CD14-positive monocyte (primary cell): ENCODE measurements at regions not wholly inside any gene's neighbourhood (a gene's known extent, or its start where the extent isn't known, plus 50 kb on each side); places are given as distances from the start of the nearest gene placed in this dataset.

Experiments
- DNase-seq, 3 donors: peaks; one replicate each; pipeline ENCODE4 v3.0.0-alpha.2; 2011 to 2022
- H2AFZ ChIP-seq: 2 replicates; pipeline ENCODE4 v1.6.0; 2012; ENCODE audit warnings: mild to moderate bottlenecking, low read depth, low read length, inconsistent platforms; ENCODE audit not compliant: insufficient read depth, poor library complexity, severe bottlenecking
- H3K27ac ChIP-seq, 2 donors: 1 replicate in 1 of 2; 2 replicates in 1 of 2; pipeline ENCODE4 v1.5.1; 2012 to 2013; ENCODE audit warnings: low read length in 2 of 2, control low read depth in 1 of 2, inconsistent platforms in 1 of 2, low read depth in 1 of 2, mild to moderate bottlenecking in 1 of 2
- H3K27me3 ChIP-seq, 2 donors: one replicate each; pipeline versions ENCODE4 v1.6.0 to v1.6.1; 2011 to 2013; ENCODE audit warnings: low read length in 2 of 2; ENCODE audit not compliant: control insufficient read depth in 2 of 2, insufficient read depth in 2 of 2
- H3K36me3 ChIP-seq, 2 donors: replicated peaks in 1 of 2; 1 replicate in 1 of 2; 2 replicates in 1 of 2; pipeline versions ENCODE4 v1.5.1 to v1.6.1; 2012 to 2013; ENCODE audit warnings: low read length in 2 of 2, control low read depth in 1 of 2, inconsistent platforms in 1 of 2, mild to moderate bottlenecking in 1 of 2; ENCODE audit not compliant: insufficient read depth in 2 of 2, control insufficient read depth in 1 of 2
- H3K4me1 ChIP-seq, 2 donors: 1 replicate in 1 of 2; 2 replicates in 1 of 2; pipeline versions ENCODE4 v1.5.1 to v1.6.1; 2012 to 2013; ENCODE audit warnings: low read length in 2 of 2, control low read depth in 1 of 2, inconsistent platforms in 1 of 2, mild to moderate bottlenecking in 1 of 2, moderate library complexity in 1 of 2; ENCODE audit not compliant: insufficient read depth in 2 of 2, control insufficient read depth in 1 of 2
- H3K4me2 ChIP-seq: replicated peaks from 2 replicates; pipeline ENCODE3; 2012; ENCODE audit warnings: low read length, moderate library complexity, mild to moderate bottlenecking; ENCODE audit not compliant: poor library complexity, severe bottlenecking; ENCODE audit errors: extremely low read depth
- H3K4me3 ChIP-seq, 3 experiments: fragments of 200-600 bp in 1 of 3; sonication (generic) in 1 of 3; replicated peaks in 1 of 3; 1 replicate in 2 of 3; 2 replicates in 1 of 3; pipeline ENCODE4 v1.5.1; 2011 to 2013; ENCODE audit warnings: low read length in 3 of 3, mild to moderate bottlenecking in 3 of 3, control low read depth in 2 of 3, low read depth in 2 of 3, inconsistent platforms in 1 of 3, moderate library complexity in 1 of 3
- H3K79me2 ChIP-seq: 2 replicates; pipeline ENCODE4 v1.6.0; 2012; ENCODE audit warnings: mild to moderate bottlenecking, control low read depth, inconsistent platforms, low read length, moderate library complexity; ENCODE audit not compliant: insufficient read depth
- H3K9ac ChIP-seq: 2 replicates; pipeline ENCODE4 v1.6.0; 2017; ENCODE audit warnings: low read length, mild to moderate bottlenecking; ENCODE audit not compliant: insufficient read depth, poor library complexity, severe bottlenecking
- H3K9me3 ChIP-seq, 2 donors: replicated peaks in 1 of 2; 1 replicate in 1 of 2; 2 replicates in 1 of 2; pipeline versions ENCODE4 v1.5.1 to v1.6.1; 2012 to 2013; ENCODE audit warnings: low read length in 2 of 2, control low read depth in 1 of 2; ENCODE audit not compliant: control insufficient read depth in 1 of 2, insufficient read depth in 1 of 2
- H4K20me1 ChIP-seq: 2 replicates; pipeline ENCODE4 v1.6.0; 2012; ENCODE audit warnings: mild to moderate bottlenecking, low read length, control low read depth, moderate library complexity; ENCODE audit not compliant: insufficient read depth
- H3K27ac Mint-ChIP-seq, 7 donors: one replicate each; pipeline ENCODE4 v1.8.0; 2020; ENCODE audit warnings: mild to moderate bottlenecking in 7 of 7, mixed read lengths in 7 of 7, moderate library complexity in 6 of 7, inconsistent platforms in 2 of 7
- H3K27me3 Mint-ChIP-seq, 3 donors: one replicate each; pipeline ENCODE4 v1.8.0; 2021 to 2022; ENCODE audit warnings: low read depth in 3 of 3, mild to moderate bottlenecking in 3 of 3, mixed read lengths in 3 of 3, moderate library complexity in 3 of 3, inconsistent platforms in 1 of 3
- H3K36me3 Mint-ChIP-seq, 2 donors: one replicate each; pipeline ENCODE4 v1.8.0; 2020; ENCODE audit warnings: mixed read lengths in 2 of 2, inconsistent platforms in 1 of 2, mild to moderate bottlenecking in 1 of 2
- H3K4me1 Mint-ChIP-seq: one replicate; pipeline ENCODE4 v1.8.0; 2020; ENCODE audit warnings: mild to moderate bottlenecking, mixed read lengths
- H3K4me3 Mint-ChIP-seq, 2 donors: one replicate each; pipeline ENCODE4 v1.8.0; 2020; ENCODE audit warnings: mild to moderate bottlenecking in 2 of 2, mixed read lengths in 2 of 2, moderate library complexity in 1 of 2
- H3K9me3 Mint-ChIP-seq, 7 donors: one replicate each; pipeline ENCODE4 v1.8.0; 2020 to 2022; ENCODE audit warnings: mixed read lengths in 7 of 7, mild to moderate bottlenecking in 6 of 7, moderate library complexity in 6 of 7, inconsistent platforms in 2 of 7
- WGBS: methylation state at CpG from one replicate; pipeline ENCODE4 v1.1.5; 2013; ENCODE audit warnings: missing lambda C conversion rate; ENCODE audit not compliant: insufficient coverage; 5-methylcytosine and 5-hydroxymethylcytosine counted together
- intact Hi-C, 2 donors: fragments of 100-400 bp; cut with micrococcal nuclease; formaldehyde crosslinking; loops; one replicate each; pipeline versions ENCODE4 v1.15.0 to v1.15.1; 2023
- TF ChIP-seq, protein P1 (sequence below): fragments of 200-600 bp; IDR thresholded peaks from one replicate; pipeline ENCODE4 v1.8.0; 2022; ENCODE audit warnings: antibody characterized with exemption, mild to moderate bottlenecking

DNA sequence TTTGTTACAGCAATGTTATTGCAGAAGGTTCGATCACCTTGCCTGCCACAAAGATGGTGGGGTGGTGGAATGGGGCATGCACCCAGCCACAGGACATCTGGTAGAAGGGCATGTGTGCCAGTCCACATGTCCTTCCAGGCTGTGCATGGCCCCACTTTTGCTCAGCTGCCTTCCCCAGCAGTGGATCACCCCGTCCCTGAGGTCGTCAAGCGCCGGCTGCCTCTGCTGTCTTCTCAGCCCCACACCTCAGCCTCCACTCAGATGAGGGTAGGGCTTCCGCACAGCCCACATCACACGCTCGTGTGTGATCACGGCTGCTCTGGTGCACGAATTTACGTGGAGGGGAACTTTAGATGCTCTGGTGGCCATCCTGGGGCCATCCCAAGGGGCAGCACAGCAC is 109.5 kb upstream of the PMEPA1 start:
- Histone ChIP-seq H4K20me1 (no peaks in the 10 kb centered on the region), H3K9ac (no peak overlapping the region), H3K27me3 (no peaks in the 10 kb centered on the region), H3K27ac (no peak overlapping the region), H3K4me1 (no peaks in the 10 kb centered on the region), H3K79me2 (no peaks in the 10 kb centered on the region), H3K4me3 (no peak overlapping the region), H2AFZ (no peak overlapping the region), H3K9me3 (no peaks in the 10 kb centered on the region), H3K36me3 (no peaks in the 10 kb centered on the region), H3K4me2 (no peak overlapping the region)
- Mint-ChIP-seq H3K4me1 (no peaks in the 10 kb centered on the region), H3K27ac (no peak overlapping the region), H3K36me3 (no peaks in the 10 kb centered on the region), H3K27me3 (peaks cover 1 to 11% (median 7%) of the 10 kb centered on the region in 3 donors), H3K9me3 (peaks cover 0 to 4% (median 0%) of the 10 kb centered on the region in 7 donors), H3K4me3 (no peak overlapping the region)
- TF ChIP-seq, protein P1, sequence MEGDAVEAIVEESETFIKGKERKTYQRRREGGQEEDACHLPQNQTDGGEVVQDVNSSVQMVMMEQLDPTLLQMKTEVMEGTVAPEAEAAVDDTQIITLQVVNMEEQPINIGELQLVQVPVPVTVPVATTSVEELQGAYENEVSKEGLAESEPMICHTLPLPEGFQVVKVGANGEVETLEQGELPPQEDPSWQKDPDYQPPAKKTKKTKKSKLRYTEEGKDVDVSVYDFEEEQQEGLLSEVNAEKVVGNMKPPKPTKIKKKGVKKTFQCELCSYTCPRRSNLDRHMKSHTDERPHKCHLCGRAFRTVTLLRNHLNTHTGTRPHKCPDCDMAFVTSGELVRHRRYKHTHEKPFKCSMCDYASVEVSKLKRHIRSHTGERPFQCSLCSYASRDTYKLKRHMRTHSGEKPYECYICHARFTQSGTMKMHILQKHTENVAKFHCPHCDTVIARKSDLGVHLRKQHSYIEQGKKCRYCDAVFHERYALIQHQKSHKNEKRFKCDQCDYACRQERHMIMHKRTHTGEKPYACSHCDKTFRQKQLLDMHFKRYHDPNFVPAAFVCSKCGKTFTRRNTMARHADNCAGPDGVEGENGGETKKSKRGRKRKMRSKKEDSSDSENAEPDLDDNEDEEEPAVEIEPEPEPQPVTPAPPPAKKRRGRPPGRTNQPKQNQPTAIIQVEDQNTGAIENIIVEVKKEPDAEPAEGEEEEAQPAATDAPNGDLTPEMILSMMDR: no peak
- WGBS: 100% methylated on average over 6 of the region's 11 CpGs
- intact Hi-C loops: no loop called here
- no peak for DNase-seq

GRCh38 chr20:57818418-57819181 is 108.8 kb upstream of the PMEPA1 start:
- H3K4me2 ChIP-seq: no peak overlapping the region
- H3K27me3 Mint-ChIP-seq: peaks cover 1 to 9% (median 7%) of the 10 kb centered on the region in 3 donors
- no peaks in the 10 kb centered on the region for H3K4me1 Mint-ChIP-seq
- H4K20me1 ChIP-seq: no peaks in the 10 kb centered on the region
- H3K9me3 Mint-ChIP-seq: peaks cover 0 to 4% (median 0%) of the 10 kb centered on the region in 7 donors
- no peak overlapping the region for H3K4me3 ChIP-seq
- H3K4me1 ChIP-seq: no peaks in the 10 kb centered on the region
- H3K79me2 ChIP-seq: no peaks in the 10 kb centered on the region
- no peak overlapping the region for H2AFZ ChIP-seq
- TF ChIP-seq, protein P1: no peak
- WGBS: 91% methylated on average over 6 of the region's 12 CpGs
- H3K27ac Mint-ChIP-seq: no peak overlapping the region
- H3K27me3 ChIP-seq: no peaks in the 10 kb centered on the region
- no peak for DNase-seq
- no peaks in the 10 kb centered on the region for H3K36me3 Mint-ChIP-seq
- intact Hi-C loops: no loop called here
- H3K9me3 ChIP-seq: no peaks in the 10 kb centered on the region
- no peak overlapping the region for H3K27ac ChIP-seq
- no peak overlapping the region for H3K9ac ChIP-seq
- H3K4me3 Mint-ChIP-seq: no peak overlapping the region
- H3K36me3 ChIP-seq: no peaks in the 10 kb centered on the region
